COLO668 (cell line): ENCODE measurements at regions not wholly inside any gene's neighbourhood (a gene's known extent, or its start where the extent isn't known, plus 50 kb on each side); places are given as distances from the start of the nearest gene placed in this dataset.
A peak's percentile ranks its signal among the peaks of the same experiment; 100 is the strongest.
"Not testable (repeated sequence)": the region's sequence is repeated elsewhere in the genome, so short reads cannot be mapped to it uniquely, and the experiment has no call there.

Experiments used
- DNase-seq: peaks from one replicate; lab custom pipeline; 2025; ENCODE audit not compliant: unreplicated experiment; lab: John Stamatoyannopoulos, UW

DNA sequence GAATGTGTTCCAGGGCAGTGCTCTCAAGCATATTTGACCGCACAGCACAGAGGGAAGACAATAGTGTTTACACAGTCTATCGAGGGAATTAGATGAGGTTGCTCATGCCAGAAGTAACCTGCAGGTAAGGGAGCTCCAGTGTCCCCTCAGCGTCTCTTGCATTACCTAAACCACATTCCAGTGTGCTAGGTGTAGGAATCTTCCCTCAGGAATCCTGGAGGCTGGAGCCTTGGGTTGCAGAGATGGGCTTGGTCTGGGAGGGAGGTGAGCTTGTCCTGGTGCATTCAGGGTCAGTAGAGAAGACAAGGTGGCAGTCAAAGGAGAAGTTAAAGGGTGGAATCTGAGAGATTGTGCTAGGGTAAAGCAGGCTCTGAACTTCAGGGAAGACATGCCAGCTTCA lies 56.3 kb downstream of the SOX14 start:
- DNase-seq = no peak

DNA sequence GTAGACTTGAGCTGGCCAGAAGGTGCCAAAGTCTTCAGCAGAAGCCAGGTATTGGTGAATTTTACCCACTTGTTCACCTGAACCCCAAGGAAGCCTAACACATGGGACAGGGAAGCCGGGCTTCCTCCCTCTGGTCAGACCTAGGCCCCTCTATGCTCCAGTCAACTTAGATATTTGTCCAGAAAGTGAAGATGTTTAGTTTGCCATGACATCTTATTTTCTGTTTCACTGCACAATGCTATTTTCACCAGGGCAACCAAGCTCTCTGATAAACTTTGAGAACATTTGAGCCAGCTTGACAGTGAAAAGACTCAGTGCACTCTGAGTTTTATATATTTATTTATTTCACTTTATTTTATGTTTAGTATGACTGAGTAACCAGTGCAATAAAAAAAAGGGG lies 71.0 kb downstream of the SOX14 start:
- DNase-seq = no peak

DNA sequence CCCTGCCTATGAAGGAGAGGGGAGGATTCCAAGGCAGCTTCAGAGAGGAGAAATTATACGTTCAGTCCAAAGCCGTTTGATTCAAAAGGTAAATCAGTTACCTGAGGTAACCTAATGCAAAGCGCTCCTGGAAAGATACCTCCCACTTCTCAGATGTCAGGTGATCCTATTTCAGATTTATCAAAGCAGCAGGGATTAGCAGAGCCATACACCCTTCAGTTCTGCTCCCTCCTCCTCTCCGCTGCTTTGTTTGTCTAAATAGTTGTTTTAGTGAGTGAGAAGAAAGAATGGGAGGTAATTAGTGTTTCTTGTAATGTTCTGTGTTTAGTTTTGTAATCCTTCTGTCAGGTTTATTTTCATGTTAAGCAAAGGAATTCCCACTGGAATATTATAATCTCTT lies 81.1 kb downstream of the SOX14 start:
- no peak for DNase-seq

DNA sequence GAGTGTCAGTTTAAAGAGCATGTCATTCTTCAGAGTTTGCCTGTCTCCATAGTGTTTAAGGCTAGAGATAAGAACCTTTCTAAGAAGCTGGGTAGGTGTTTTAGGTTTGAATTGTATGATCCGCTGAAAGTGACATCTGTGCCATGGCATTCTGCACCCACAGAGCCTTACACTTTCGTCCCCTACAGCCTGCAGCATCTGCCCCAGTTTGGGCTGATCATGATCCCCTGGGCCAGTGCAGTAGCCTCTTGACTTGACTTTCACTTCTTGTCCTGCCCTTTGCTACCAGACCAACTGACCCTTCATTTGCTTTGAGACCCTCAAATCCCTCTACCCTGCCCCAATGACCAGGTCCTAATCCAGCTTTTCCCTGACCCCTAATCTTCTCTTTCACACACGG lies 81.6 kb downstream of the SOX14 start:
- DNase-seq = no peak

DNA sequence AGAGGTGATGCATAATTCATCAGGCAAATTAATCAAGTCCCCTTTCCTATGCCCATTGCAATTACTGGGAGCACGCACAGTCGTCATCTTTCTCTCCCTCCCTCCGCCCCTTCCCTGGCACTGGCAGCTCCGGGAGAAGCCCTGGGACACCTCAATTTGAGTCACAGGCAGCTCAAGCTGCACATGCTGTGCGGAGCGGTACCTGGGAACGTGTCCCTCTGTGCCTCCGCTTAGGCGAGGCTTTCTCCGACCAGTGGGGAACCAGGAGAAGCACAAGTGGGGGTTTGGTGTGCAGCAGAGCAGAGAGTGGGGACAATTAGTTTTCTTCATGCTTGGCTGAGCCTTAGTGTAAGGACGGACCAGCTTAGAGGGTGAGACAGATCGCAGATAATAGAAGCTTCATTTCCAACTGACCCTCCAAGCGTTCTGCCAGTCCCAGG lies 88.3 kb downstream of the SOX14 start:
- DNase-seq = no peak

DNA sequence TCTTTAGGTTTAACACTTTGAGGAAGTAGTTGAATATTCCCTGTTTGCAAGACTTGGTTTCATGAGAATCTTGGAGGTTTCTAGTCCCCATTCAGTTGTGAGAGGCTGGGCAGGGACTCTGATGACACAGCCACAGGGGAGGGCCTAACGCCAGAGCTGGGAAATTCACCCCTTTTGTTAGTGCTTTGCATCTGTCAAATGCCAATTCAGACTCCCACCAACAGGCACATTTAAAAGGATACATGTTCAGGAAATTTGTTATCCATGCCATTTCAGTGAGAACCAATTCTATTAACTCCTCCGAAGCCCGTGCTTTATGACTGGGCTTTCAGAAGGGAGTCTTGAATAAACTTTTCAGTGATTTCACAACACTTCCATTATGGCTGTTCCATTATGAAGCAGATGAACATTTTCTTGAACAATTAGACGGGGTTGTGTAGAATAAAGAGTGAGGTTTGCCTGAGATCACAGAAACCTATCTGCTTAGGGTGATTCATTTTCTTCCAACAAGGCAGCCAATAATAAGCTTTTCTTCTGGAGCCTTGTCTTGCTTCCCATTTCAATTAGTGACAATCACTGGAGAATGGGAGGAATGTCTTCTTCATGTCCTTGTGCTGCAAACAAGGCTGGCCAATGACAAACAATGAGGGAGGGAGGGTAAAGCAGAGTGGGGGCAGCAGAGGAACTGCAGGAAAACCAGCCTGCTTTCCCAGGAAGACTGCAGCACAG lies 90.6 kb downstream of the SOX14 start:
- DNase-seq = no peak

DNA sequence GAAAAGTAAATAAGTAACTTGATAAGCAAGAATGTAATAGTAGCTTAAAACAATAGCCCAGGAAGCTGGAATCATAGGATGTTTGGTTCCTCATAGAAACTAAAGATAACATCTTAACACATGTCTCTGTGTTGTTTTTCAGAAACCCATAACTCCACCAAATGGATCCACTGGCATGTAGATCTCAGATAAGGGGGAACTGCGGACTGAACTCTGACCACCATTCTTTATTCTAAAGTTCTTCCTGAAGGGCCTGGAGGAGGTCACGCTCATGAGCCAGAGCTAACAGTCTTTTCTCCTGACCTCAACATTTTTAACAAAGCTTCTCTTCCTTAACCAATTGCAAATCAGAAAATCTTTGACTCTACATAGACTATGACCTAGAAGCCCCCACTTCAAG lies 101.9 kb downstream of the SOX14 start:
- no peak for DNase-seq

DNA sequence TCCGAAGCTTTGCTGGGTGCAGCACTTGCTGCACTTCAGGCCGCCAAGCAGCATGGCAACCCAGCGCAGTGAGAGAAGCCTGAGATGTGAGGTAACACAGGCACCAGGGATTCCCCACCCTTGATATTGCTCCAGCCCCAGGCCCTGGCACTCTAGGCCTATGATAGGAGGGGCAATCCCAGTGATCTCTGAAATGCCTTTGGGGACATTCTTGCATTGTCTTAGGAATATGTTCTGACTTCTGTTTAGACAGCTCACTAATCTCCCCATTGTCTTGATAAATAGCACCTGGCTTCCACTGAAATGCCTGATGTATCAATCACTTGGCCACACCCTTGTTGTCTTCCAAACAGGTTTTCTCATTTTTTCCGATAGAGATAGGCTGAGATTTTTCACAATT lies 102.8 kb downstream of the SOX14 start:
- DNase-seq = no peak

DNA sequence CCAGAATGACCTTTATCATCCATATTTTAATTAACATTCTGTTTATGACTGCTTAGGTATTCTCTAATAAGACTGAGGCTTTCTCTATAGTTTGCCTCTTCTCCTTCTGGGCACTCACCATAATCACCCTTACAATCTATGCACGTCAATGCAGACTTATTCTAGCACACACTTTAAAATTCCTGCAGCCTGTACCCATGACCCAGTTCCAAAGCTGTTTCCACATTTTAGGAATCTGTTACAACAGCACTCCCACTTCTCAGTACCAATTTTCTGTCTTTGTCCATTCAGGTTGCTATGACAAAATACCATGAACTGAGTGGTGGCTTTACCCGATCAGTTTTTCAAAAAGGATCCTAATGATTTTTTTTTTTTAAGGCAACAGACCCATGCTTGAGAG lies 103.5 kb downstream of the SOX14 start:
- no peak for DNase-seq

DNA sequence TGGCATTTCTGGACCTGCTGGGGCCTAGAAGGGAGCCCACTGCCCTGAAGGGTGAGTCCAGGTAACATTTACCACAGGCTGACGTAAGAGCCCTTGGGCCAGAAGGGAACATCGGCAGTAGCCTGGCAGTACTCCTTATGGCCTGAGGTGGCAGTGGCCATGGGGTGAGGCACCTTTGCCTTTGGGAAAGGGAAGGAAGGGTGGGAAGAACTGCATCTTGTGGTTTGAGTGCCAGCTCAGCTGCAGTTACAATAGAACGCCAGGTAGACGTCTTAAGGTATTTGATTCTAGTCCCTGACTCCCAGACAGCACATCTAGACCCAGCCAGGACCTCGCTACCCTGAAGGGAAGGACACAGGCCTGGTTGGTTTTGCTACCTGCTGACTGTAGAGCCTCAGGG lies 104.9 kb downstream of the SOX14 start:
- no peak for DNase-seq

DNA sequence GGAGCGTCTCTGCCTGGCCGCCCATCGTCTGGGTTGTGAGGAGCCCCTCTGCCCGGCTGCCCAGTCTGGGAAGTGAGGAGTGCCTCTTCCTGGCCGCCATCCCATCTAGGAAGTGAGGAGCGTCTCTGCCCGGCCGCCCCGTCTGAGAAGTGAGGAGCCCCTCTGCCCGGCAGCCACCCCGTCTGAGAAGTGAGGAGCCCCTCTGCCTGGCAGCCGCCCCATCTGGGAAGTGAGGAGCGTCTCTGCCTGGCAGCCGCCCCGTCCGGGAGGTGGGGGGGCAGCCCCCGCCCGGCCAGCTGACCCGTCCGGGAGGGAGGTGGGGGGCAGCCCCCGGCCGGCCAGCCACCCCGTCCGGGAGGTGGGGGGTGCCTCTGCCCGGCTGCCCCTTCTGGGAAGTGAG lies 108.5 kb downstream of the SOX14 start:
- not testable (repeated sequence) for DNase-seq

DNA sequence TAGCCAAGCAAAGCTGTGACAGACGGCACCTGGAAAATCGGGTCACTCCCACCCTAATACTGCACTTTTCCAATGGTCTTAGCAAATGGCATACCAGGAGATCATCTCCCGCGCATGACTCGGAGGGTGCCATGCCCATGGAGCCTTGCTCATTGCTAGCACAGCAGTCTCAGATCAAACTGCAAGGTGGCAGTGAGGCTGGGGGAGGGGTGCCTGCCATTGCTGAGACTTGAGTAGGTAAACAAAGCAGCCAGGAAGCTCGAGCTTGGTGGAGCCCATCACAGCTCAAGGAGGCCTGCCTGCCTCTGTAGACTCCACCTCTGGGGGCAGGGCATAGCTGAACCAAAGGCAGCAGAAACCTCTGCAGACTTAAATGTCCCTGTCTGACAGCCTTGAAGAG lies 113.1 kb upstream of the CLDN18 start:
- not testable (repeated sequence) for DNase-seq

DNA sequence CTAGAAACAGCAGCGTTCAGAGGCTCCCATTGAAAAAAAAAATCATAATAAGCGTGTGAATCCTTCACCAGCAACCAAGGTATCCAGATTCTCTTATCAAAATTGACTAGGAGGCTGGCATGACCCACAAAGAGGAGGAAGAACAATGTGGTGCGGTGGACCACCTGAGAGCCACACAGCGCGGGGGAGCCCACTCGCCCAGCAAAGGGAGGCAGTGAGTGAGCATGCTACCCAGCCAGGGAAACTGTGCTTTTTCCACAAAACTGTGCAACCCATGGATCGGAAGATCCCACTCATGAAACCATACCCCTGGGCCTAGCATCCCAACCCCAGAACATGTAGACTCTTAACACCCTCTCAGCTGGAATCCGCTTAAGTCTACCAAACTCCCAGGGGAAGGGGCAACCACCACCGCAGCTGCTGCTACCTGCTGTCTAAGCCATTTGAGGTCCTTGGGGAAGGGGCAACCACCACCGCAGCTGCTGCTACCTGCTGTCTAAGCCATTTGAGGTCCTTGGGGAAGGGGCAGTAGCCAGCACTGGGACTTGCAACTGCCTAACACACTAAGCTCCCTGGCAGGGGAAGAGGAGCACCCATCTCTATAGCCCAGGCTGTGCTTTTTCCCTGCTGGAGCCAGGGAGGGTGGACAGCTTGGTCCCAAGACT lies 102.8 kb upstream of the CLDN18 start:
- no peak for DNase-seq

DNA sequence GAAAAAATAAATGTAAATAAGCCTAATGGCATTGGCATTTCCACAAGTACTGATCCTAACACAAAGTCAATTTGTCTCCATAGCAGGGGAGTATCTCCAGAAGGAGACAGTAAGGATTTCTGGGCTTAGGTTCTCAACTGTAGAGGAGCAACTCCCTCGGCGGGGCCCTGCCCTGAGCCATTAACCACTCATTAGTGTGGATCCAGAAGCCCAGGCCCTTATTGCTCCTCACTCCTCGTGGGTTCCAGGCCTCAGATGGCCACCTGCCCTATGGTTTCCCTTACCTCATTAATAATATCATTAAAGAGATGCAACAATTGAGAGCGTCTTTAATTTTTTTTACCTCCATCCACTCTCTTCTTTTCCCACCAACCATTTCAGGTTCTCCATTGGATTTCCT lies 85.3 kb upstream of the CLDN18 start:
- DNase-seq = no peak

DNA sequence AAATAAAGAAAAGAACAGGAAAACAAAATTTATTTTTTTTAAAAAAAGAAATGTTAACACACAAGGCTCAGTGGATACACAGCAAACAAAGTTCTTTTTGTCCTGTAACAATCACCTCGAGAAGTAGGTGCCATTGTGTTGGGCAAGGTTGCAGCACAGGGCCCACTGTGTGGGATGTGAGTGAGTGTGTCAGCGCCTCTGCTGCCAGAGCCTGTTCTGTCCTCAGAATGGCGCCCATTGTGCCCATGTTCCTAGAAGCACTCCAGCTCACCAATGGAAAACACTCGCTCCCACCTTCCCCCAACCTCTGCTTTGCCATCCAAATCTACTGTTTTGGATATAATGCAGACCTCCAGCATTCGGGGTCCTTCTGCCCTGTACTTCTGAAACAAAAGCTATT lies 84.9 kb upstream of the CLDN18 start:
- DNase-seq = no peak

DNA sequence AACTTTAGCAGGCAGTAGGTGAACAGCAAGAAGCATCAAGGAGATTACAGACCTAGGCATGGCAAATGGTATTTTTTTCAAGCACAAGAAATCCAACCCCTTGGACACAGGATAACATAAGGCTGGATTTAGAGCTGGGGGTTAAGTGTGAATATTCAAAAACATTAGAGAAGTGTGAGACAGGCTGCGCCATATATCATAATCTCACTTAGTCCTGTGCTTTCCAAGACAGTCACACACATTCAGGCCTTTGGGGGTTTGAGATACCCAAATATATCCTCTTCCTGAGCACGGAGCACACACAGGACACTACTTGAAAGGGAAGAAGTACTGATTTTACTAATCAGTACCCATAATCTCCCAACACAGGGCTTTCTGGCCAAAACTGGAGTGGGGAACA lies 83.0 kb upstream of the CLDN18 start:
- DNase-seq = no peak

DNA sequence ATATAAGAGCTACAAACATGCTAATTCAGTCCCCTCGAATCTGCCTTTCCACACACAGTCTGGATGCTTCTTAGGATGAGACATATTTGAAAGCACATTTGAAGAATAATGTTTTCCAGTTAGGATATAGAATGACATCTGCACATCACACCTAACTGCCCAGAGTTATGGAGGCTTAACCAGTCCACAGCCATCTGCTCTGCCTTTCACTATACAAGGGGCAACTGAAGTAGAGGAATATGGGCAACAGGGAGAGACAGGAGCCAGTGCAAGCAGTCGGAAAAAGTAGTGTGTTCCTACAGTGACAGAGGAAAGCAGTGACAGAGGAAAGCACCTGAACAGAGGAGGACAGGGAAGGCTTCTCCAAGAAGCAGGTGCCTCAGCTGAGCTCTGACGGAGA lies 79.0 kb upstream of the CLDN18 start:
- no peak for DNase-seq

DNA sequence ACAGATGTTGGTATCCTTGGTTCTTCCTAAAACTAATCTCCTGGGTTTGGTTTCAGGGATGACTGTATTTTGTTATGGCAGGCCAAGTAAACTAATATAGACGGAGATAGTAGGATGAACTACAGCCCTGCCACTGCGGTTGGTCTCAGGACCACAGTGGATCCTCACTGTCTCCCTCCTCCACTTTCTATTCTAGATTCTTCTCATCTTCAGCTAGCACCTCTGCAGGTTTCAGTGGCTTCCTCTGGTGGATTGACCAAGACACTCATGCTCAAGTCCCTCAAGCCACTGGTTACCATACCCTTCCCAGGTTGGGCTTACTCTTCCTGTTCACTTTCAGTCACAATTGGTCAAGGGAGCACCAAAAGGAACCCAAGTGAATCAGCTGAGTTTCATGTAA lies 71.1 kb upstream of the CLDN18 start:
- no peak for DNase-seq

DNA sequence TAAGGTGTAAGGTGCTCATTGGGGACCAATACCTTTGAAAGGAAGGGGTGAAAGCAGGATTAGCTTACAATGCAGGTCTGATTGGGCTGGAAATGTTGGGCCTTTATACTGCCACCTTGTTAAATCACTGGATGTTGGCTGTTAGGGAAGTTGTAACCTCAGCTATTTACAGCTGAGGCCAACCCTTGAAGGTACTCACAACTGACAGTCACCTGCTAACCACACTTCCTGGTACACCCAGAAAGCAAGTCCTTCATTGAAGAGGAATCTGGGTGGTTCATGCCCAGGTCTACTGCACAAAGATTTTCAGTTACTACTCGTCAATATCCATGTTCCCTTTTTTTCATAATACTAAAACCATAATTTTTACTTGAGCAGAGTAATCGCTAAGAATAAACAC lies 65.4 kb upstream of the CLDN18 start:
- DNase-seq = no peak

DNA sequence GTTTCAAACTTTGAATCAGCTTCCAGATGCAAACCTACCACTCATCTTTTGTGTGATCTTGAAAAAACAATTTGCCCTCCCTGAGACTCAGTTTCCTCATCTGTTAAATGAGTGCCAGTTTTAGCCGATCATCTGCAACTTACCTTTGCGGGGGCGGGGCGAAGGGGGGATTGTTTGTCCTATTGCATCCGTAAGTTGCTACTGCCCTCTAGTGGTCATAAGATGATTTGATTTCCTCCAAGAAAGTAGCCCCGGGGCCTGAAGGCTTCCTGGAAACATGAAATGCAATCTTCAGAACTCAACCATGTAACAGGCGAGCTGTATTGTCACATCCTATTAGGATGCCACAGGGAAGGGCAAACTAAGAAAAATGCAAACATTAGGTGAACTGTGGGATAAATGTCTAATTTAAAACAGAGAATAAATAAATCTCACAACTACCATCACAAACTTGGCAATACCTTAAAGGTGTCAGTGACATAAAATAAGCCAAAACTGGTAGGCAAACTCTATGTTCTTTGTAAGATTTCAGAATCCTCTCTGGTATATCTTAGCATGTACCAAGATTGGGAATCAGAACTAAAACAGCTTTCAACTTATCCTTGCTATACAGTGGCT lies 63.5 kb upstream of the CLDN18 start:
- peak; percentile 40 for DNase-seq

DNA sequence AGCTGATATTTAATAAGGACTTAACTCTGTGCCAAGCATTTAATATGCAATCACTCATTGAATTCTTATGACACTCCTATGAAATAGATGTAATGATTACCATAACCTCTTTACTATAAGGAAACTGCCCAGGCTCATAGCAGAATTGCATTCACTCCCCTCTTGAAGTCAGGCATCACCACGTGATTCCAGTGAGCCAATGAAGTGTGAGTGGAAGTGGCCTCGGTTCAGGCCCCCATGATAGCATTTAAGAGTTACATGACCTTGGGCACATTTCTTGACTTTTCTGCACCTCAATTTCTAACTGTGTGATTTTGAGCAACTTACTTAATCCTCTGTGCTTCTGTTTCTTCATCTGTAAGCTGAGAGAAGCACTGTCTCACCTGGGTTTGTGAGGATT lies 62.8 kb upstream of the CLDN18 start:
- DNase-seq = no peak

DNA sequence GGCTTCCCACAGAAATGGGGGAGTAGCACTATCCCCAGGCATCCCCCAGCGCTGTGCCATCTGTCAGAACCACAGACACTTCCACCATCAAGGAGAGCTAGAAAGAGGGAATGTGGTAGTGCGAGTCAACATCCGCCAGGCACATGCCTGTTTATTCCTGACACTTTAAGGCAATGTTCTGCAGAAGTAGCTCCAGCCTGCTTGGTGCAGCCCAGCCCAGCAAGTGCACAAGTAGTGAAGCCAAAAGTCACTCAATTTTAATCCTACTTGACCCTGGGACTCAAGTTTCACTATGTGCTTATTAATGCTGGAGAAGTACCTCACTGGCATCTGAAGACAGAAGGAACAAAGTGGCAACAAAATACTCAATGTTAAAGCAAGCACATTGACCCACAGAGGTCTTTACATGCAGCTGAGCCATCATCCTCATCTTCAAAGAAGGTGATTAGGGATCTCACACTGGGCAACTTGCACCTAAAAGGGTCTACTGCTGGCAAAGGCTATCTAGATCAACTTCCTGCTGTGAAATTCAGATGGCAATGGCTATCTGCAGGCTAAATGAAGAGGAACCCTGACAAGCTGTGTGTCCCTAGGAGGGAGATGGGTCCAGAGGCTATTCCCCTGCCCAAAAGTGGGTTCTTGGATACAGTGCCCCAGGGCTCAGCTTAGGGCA lies 61.4 kb upstream of the CLDN18 start:
- no peak for DNase-seq
